NCI-H82 treated with DMSO at 0.1 percent for 48 hours (cell line): ENCODE measurements at regions not wholly inside any gene's neighbourhood (a gene's known extent, or its start where the extent isn't known, plus 50 kb on each side); places are given as distances from the start of the nearest gene placed in this dataset.
"Not testable (repeated sequence)": the region's sequence is repeated elsewhere in the genome, so short reads cannot be mapped to it uniquely, and the experiment has no call there.

Experiments
- DNase-seq: peaks from one replicate; lab custom pipeline; 2025; ENCODE audit not compliant: unreplicated experiment; lab: John Stamatoyannopoulos, UW

- not testable (repeated sequence) for DNase-seq
Measured at GRCh38 chr12:17564630-17565029, 525.4 kb downstream of the RERGL start.

GRCh38 chr12:17550011-17550410, 540.0 kb downstream of the RERGL start:
- DNase-seq: no peak

- no peak for DNase-seq
Measured at GRCh38 chr12:17540921-17541320, 549.1 kb downstream of the RERGL start.

GRCh38 chr12:17528394-17528793, 561.6 kb downstream of the RERGL start:
- DNase-seq: no peak

- DNase-seq: no peak
Measured at GRCh38 chr12:17527021-17527420, 563.0 kb downstream of the RERGL start.

GRCh38 chr12:17511369-17511768, 578.6 kb downstream of the RERGL start:
- DNase-seq: no peak

GRCh38 chr12:17507336-17507735, 582.7 kb downstream of the RERGL start:
- no peak for DNase-seq

- no peak for DNase-seq
Measured at GRCh38 chr12:17503742-17504141, 586.3 kb downstream of the RERGL start.

GRCh38 chr12:17489452-17489851, 600.5 kb downstream of the RERGL start:
- no peak for DNase-seq

GRCh38 chr12:17478908-17479673, 610.9 kb downstream of the RERGL start:
- no peak for DNase-seq

GRCh38 chr12:17470460-17470859, 619.5 kb downstream of the RERGL start:
- no peak for DNase-seq

- no peak for DNase-seq
Measured at GRCh38 chr12:17459214-17459613, 630.8 kb downstream of the RERGL start.

GRCh38 chr12:17456486-17456885, 633.5 kb downstream of the RERGL start:
- no peak for DNase-seq

- no peak for DNase-seq
Measured at GRCh38 chr12:17438141-17438540, 651.9 kb downstream of the RERGL start.

- DNase-seq: no peak
Measured at GRCh38 chr12:17416748-17417147, 673.2 kb downstream of the RERGL start.

- DNase-seq: no peak
Measured at GRCh38 chr12:17414596-17414995, 675.4 kb downstream of the RERGL start.

- DNase-seq: no peak
Measured at GRCh38 chr12:17411662-17412061, 678.3 kb downstream of the RERGL start.

- DNase-seq: no peak
Measured at GRCh38 chr12:17388679-17389078, 701.3 kb downstream of the RERGL start.

- DNase-seq: no peak
Measured at GRCh38 chr12:17383321-17383720, 706.7 kb downstream of the RERGL start.

GRCh38 chr12:17381211-17381610, 708.8 kb downstream of the RERGL start:
- DNase-seq: no peak

- peak; percentile 87 for DNase-seq
Measured at GRCh38 chr12:17372508-17372907, 717.5 kb downstream of the RERGL start.

- no peak for DNase-seq
Measured at GRCh38 chr12:17371491-17372215, 718.3 kb downstream of the RERGL start.
